Rectal smooth muscle tissue (tissue), 1 donor: ENCODE measurements at regions not wholly inside any gene's neighbourhood (a gene's known extent, or its start where the extent isn't known, plus 50 kb on each side); places are given as distances from the start of the nearest gene placed in this dataset.
"Not testable (repeated sequence)": the region's sequence is repeated elsewhere in the genome, so short reads cannot be mapped to it uniquely, and the experiment has no call there.

Experiments
- H3K27ac ChIP-seq: one replicate; pipeline ENCODE4 v1.7.0; 2013; ENCODE audit warnings: low read depth, low read length, inconsistent platforms
- H3K27me3 ChIP-seq: one replicate; pipeline ENCODE4 v1.7.0; 2013; ENCODE audit warnings: low read length; ENCODE audit not compliant: control insufficient read depth, insufficient read depth
- H3K36me3 ChIP-seq: one replicate; pipeline ENCODE4 v1.7.0; 2013; ENCODE audit warnings: low read length; ENCODE audit not compliant: control insufficient read depth, insufficient read depth
- H3K4me1 ChIP-seq: one replicate; pipeline ENCODE4 v1.7.0; 2013; ENCODE audit warnings: low read length; ENCODE audit not compliant: control insufficient read depth, insufficient read depth
- H3K4me3 ChIP-seq: one replicate; pipeline ENCODE4 v1.7.0; 2013; ENCODE audit warnings: low read length
- H3K9ac ChIP-seq: one replicate; pipeline ENCODE4 v1.7.0; 2013; ENCODE audit warnings: low read length

DNA sequence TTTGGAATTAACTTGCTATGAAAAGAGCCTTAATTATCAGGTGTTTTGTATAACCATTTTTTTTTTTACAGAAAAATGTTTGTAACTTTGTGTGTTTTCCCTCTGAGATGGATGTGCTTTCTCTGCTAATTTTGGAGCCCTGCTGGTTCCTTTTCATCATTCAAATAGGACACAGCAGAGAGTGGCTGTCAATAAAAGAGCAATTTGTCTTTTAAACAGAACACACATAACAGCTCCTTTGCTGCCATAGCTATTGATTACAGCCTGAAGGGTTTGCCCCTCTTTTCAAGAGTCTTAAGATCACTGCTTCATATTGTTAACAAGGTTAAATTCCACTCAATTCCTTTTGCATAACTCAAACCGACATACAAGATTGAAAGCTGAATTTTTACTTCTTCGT lies 187.2 kb upstream of the MBL2 start:
- Histone ChIP-seq H3K9ac (no peak overlapping the region), H3K4me1 (no peaks in the 10 kb centered on the region), H3K4me3 (no peak overlapping the region), H3K27me3 (no peaks in the 10 kb centered on the region), H3K36me3 (no peaks in the 10 kb centered on the region), H3K27ac (no peak overlapping the region)

DNA sequence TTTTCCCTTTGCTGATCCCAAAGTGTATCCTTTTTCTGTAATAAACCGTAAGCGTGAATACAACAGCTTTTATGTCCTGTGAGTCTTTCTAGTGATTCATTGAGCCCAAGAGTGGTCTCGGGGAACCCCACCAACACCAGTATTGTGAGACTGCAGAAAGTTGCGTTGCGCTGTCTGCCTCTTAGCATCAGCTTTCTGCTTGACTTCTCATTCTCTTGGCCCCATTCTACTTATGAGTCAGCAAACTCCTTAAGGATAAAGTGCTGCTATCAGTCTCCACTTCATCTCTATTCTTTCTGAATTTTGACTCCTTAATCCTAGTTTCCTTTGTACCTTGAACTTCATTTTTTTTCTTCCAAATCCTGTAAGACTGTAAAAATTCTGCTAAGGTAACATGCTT lies 184.3 kb upstream of the MBL2 start:
- no peak overlapping the region for H3K27ac ChIP-seq

DNA sequence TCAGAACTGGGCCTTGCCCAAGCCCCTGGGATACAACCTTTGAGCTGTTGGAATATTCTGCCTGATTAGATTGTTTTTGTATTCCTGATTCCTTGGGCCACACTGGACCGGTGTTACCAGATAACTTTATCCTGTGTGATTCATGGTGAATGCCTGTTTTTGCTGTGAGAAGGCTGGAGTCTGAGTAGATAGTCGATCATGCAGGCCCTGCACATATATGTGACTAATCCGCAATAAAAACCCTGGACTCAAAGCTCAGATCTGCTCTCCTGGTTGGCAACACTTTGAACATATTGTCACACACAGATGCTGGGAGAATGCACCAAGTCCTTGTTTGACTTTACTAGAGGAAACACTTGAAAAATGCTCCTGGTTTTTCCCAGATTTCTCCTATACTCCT lies 183.9 kb upstream of the MBL2 start:
- Histone ChIP-seq H3K27ac (no peak overlapping the region), H3K9ac (no peak overlapping the region), H3K4me1 (no peaks in the 10 kb centered on the region), H3K36me3 (no peaks in the 10 kb centered on the region), H3K27me3 (no peaks in the 10 kb centered on the region), H3K4me3 (no peak overlapping the region)

More for the DNA sequence above, 184.3 kb upstream of the MBL2 start:
- Histone ChIP-seq H3K4me1 (no peaks in the 10 kb centered on the region), H3K9ac (no peak overlapping the region), H3K36me3 (no peaks in the 10 kb centered on the region), H3K4me3 (no peak overlapping the region), H3K27me3 (no peaks in the 10 kb centered on the region)

DNA sequence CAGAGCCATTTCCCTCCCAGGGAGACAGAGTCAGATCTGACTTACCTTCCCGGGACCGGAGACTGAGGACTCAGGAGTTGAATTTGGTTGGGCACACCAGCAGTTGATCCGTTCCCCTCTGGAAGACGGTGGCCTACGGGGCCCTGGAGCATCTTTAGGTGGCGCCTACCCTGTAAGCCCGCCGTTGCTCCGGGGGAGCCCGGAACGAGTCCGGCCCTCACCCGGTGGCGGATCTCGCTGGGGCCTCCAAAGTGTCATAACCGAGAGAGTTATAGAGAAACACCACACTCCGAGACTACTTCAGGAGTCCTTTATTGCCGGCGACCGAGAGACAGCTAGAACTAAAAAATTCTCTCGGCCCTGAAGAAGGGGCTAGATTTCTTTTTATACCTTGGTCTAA lies 182.8 kb upstream of the MBL2 start:
- no peaks in the 10 kb centered on the region for H3K36me3 ChIP-seq

DNA sequence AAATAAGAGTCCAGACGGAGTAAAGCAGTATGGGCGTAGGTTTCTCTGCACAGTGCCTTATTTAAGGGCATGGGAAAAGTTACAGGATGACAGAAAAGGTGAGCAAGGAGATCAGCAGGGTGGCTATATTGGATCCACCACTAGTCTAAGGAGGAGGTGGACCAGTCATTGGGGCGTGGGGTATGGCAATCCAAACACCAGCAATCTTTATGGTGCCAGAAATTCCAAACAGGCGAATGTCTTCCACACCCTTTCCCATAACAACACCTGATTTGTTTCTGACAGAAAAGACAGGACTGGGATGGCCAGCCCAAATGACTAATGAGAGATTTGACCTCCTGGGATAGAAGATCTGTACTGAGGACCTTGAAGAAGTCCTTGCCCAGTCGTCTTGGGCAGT lies 181.8 kb upstream of the MBL2 start:
- H3K4me1 ChIP-seq, result no peaks in the 10 kb centered on the region
- no peaks in the 10 kb centered on the region for H3K27me3 ChIP-seq
- no peak overlapping the region for H3K27ac ChIP-seq
- no peak overlapping the region for H3K9ac ChIP-seq
- H3K36me3 ChIP-seq, result no peaks in the 10 kb centered on the region
- H3K4me3 ChIP-seq, result no peak overlapping the region

More for the DNA sequence above, 182.8 kb upstream of the MBL2 start:
- no peaks in the 10 kb centered on the region for H3K4me1 ChIP-seq
- H3K4me3 ChIP-seq, result no peak overlapping the region
- no peak overlapping the region for H3K27ac ChIP-seq
- no peak overlapping the region for H3K9ac ChIP-seq
- H3K27me3 ChIP-seq, result no peaks in the 10 kb centered on the region

DNA sequence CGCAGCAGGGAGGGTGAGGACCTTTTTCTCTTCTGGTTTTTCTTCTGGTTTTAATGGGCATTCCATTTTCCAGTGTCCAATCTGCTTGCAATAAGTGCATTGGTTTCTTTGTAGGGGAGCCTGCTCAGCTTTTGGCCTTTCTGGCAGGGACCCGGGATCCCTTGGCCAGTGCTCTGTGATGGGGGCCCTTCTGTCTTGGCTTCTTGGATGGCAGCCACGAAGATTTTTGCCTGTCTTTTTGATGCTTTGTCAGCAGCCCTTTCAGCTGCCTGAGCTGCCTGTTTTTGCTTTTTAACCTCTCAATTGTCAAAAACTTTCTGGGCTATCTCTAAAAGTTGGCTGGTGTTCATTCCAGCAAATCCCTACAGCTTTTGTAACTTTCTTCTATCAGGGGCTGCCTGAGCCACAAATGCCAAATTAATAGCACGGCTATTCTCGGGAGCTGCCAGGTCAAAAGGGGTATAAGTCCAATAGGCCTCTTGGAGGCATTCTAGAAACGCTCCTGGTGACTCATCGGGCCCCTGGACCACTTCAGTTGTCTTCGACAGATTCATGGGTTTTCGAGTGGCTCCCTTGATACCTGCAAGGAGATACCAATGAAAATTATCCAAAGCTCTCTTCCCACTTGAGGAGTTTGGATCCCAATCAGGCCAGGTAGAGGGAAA lies 179.9 kb upstream of the MBL2 start:
- Histone ChIP-seq H3K4me1 (no peaks in the 10 kb centered on the region), H3K27ac (no peak overlapping the region), H3K4me3 (no peak overlapping the region), H3K9ac (no peak overlapping the region), H3K27me3 (no peaks in the 10 kb centered on the region), H3K36me3 (no peaks in the 10 kb centered on the region)

DNA sequence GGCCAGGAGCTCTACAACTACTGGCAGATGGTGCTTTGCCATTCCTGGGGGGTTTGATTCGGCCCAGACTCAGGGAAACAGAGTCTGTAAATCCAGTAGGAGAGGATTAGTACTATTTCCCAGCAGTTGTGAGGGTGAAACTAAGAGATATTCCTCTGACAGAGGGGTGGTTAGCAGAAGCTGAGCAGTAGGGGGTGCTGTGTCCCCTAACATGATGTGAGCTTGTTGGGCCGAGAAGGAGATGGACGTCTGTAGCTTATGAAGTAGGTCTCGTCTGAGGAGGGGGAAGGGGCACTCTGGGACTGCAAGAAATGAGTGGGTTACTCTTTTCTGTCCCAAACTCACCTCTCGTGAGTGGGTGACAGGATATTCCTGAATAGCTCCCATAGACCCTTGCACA lies 179.2 kb upstream of the MBL2 start:
- H3K9ac ChIP-seq, result no peak overlapping the region
- H3K36me3 ChIP-seq, result no peaks in the 10 kb centered on the region
- no peaks in the 10 kb centered on the region for H3K27me3 ChIP-seq
- no peak overlapping the region for H3K27ac ChIP-seq
- no peaks in the 10 kb centered on the region for H3K4me1 ChIP-seq
- no peak overlapping the region for H3K4me3 ChIP-seq

DNA sequence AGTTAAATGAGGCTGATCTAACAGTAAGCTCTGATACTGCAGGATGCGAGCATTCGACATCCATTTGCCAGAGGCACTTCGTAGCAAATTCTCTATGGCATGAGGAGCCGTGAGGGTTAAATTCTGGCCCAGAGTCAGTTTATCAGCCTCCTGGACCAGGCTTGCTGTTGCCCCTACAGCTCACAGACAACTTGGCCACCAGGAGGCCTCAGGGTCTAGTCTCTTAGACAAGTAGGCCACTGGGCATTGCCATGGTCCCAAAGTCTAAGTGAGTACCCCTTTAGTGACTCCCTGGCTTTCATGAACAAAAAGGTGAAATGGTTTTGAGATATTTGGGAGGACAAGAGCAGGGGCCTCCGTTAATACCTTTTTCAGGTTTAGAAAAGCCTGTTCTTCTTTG lies 178.0 kb upstream of the MBL2 start:
- Histone ChIP-seq H3K27ac (no peak overlapping the region), H3K4me3 (no peak overlapping the region), H3K36me3 (no peaks in the 10 kb centered on the region), H3K27me3 (no peaks in the 10 kb centered on the region), H3K4me1 (no peaks in the 10 kb centered on the region), H3K9ac (no peak overlapping the region)

DNA sequence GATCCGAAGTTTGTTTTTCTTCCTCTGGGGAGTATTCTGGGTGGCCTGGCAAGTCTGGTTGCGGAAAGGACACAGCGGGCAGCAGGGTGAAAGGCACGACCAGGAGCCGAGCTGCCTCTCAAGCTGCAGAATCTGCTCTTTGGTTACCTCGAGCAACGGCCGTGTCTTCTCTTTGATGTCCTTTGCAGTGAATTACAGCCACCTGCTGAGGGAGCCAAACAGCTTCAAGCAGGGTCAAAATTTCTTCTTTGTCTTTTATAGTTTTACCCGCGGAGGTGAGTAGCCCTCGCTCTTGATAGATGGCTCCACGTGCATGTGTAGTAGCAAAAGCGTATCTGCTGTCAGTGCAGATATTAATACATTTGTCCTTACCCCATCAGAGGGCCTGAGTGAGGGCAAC lies 177.3 kb upstream of the MBL2 start:
- Histone ChIP-seq H3K9ac (no peak overlapping the region), H3K4me1 (no peaks in the 10 kb centered on the region), H3K27me3 (no peaks in the 10 kb centered on the region), H3K27ac (no peak overlapping the region), H3K4me3 (no peak overlapping the region), H3K36me3 (no peaks in the 10 kb centered on the region)

DNA sequence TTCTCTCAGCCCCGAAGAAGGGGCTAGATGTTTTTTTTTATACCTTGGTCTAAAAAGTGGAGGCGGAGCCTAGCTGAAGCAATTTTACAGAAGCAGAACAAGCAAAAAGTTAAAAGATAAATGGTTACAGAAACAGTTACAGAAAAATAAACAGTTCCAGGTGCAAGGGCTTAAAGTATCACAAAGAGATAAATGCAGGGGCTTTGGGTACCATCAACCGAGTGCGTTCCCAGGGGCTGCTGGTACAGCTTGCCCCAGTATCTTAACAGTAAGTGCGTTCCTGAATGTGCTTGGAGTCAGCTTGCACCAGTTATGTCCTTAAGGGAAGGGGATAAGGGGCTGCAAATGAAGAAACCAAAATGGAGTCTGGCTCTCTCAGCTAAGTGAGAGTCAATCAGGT lies 173.9 kb upstream of the MBL2 start:
- H3K27me3 ChIP-seq, result no peaks in the 10 kb centered on the region
- no peak overlapping the region for H3K9ac ChIP-seq
- H3K27ac ChIP-seq, result no peak overlapping the region
- no peak overlapping the region for H3K4me3 ChIP-seq
- no peaks in the 10 kb centered on the region for H3K36me3 ChIP-seq
- no peaks in the 10 kb centered on the region for H3K4me1 ChIP-seq

DNA sequence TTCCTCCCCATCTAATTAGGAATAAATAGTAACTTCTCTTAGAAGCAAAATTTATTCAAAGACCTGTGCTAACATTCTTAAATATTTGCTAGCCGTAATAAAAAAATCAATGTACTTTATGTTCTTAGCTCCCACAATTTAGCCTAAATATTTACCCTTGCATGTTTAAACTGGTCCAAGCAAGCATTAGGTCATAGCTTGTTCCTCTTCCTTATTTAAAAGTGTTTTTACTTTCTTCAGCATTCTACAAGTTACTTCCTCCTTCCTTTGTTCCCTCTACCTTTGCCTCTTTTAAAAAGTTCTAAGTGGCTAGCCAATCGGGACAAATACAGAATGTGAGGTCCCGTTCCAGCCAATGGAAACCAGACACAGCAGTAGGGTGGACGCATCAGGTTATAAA lies 172.9 kb upstream of the MBL2 start:
- not testable (repeated sequence) for H3K4me1 ChIP-seq, H3K27ac ChIP-seq, H3K4me3 ChIP-seq, H3K9ac ChIP-seq, H3K27me3 ChIP-seq, H3K36me3 ChIP-seq

DNA sequence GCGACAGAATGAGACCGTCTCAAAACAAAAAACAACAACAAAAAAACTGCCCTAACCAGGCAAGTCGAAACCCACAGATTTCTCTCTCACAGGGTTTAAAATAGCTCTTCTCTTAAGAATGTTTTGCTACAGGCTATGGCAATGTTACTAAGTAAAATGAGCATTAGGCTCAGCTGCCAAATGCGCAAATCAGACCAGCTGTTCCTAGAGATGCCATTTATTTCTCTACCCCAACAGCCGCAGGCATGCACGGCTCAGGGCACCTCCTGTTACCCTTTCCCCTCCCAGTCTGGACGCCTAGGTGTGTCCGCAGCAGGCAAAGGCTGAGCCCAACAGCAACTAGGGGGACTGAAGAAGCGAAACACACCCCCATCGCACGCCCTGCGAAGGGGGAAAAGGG lies 168.3 kb upstream of the MBL2 start:
- no peaks in the 10 kb centered on the region for H3K27me3 ChIP-seq
- no peak overlapping the region for H3K4me3 ChIP-seq
- H3K27ac ChIP-seq, result no peak overlapping the region
- H3K36me3 ChIP-seq, result no peaks in the 10 kb centered on the region
- no peaks in the 10 kb centered on the region for H3K4me1 ChIP-seq
- no peak overlapping the region for H3K9ac ChIP-seq

DNA sequence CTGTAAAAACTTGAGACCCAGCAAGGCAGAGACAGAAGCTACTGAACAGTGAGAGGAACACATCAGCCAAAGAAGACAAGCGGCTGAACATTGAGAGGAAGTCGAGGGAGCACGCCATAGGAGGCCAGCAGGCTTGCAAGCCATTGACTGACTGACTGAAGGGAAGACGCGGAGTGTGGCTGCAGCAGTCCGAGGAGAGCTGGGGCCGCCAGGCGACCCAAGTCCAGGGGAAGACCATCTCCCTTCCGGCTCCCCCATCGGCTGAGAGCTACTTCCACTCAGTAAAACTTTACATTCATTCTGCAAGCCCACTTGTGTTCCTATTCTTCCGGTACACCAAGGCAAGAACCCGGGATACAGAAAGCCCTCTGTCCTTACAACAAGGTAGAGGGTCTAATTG lies 167.3 kb upstream of the MBL2 start:
- no peak overlapping the region for H3K4me3 ChIP-seq
- H3K4me1 ChIP-seq, result no peaks in the 10 kb centered on the region
- no peaks in the 10 kb centered on the region for H3K36me3 ChIP-seq
- H3K27ac ChIP-seq, result no peak overlapping the region
- H3K27me3 ChIP-seq, result no peaks in the 10 kb centered on the region
- H3K9ac ChIP-seq, result no peak overlapping the region
